Adrenal gland (tissue), 5 donors: ENCODE measurements at regions not wholly inside any gene's neighbourhood (a gene's known extent, or its start where the extent isn't known, plus 50 kb on each side); places are given as distances from the start of the nearest gene placed in this dataset.

Source experiments
- POLR2A ChIP-seq, 2 donors: fragments of 450-650 bp; IDR thresholded peaks; one replicate each; pipeline ENCODE4 v1.6.1; 2017; ENCODE audit warnings: antibody characterized with exemption in 2 of 2, mild to moderate bottlenecking in 2 of 2, moderate library complexity in 1 of 2
- TF ChIP-seq, protein P1 (sequence below), 6 experiments: fragments of 450-650 bp in 4 of 6; fragments of 200-600 bp in 2 of 6; sonication (generic) in 1 of 6; IDR thresholded peaks; 1 replicate in 5 of 6; 2 replicates in 1 of 6; pipeline versions ENCODE4 v1.5.1 to v1.8.0; 2016 to 2021; ENCODE audit warnings: antibody characterized with exemption in 6 of 6, mild to moderate bottlenecking in 2 of 6, moderate library complexity in 1 of 6
- donor health status: DM: no; HTN: no; CAD: no.

DNA sequence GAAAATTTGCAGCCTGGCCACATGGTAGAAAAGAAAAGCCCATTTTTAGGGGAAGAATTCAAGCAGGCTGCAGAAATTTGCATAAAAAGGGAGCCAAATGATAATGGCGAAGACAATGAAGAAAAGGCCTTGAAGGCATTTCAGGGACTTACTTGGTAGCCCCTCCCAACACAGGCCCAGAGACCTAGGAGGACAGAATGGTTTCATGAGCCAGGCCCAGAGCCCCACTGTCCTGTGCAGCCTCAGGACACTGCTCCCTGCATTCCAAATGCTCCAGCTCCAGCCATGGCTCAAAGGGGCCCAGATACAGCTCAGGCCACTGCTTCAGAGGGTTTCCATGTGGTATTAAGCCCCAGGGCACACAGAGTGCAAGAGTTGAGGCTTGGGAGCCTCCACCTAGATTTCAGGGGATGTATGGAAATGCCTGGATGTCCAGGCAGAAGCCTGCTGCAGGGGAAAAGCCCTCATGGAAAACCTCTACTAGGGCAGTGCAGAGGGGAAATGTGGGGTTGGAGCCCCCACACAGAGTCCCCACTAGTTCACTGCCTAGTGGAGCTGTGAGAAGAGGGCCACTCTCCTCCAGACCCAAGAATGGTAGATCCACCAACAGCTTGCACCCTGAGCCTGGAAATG lies 271.7 kb upstream of the KLF3 start:
- no peak for TF ChIP-seq POLR2A (IDR thresholded peaks at IDR 0.05)
- TF ChIP-seq, protein P1, sequence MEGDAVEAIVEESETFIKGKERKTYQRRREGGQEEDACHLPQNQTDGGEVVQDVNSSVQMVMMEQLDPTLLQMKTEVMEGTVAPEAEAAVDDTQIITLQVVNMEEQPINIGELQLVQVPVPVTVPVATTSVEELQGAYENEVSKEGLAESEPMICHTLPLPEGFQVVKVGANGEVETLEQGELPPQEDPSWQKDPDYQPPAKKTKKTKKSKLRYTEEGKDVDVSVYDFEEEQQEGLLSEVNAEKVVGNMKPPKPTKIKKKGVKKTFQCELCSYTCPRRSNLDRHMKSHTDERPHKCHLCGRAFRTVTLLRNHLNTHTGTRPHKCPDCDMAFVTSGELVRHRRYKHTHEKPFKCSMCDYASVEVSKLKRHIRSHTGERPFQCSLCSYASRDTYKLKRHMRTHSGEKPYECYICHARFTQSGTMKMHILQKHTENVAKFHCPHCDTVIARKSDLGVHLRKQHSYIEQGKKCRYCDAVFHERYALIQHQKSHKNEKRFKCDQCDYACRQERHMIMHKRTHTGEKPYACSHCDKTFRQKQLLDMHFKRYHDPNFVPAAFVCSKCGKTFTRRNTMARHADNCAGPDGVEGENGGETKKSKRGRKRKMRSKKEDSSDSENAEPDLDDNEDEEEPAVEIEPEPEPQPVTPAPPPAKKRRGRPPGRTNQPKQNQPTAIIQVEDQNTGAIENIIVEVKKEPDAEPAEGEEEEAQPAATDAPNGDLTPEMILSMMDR (IDR thresholded peaks at IDR 0.05), result no peak
